ENCODE measurements at regions not wholly inside any gene's neighbourhood (a gene's known extent, or its start where the extent isn't known, plus 50 kb on each side); places are given as distances from the start of the nearest gene placed in this dataset.

DNA sequence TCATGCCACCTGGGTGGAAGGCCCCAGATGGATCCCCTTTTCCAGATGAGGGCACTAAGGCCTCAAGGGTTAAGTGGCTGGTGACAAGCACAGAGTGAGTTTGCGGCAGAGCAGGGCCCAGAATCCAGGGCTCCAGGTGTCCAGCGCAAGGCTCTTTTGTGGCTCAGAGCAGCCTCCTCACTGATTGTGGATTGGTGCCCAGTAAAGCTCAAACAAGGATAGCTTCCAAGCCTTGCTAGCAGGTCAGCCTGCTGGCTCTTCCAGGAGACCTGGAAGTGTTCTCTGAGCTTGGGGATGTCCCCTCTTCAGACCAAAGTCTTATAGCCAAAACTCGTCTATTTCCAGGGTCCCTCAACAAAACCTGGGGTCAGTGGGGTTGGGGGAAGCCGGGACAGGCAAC is 167.6 kb upstream of the SYT13 start:
- TF ChIP-seq POLR2A (IDR thresholded peaks at IDR 0.05; ENCODE audit: low read depth, low read length) (no peak), POLR2AphosphoS5 (IDR thresholded peaks at IDR 0.05; ENCODE audit: low read depth, low read length) (no peak), TAF1 (IDR thresholded peaks at IDR 0.05; ENCODE audit: low read depth, low read length) (no peak), SPI1 (IDR thresholded peaks at IDR 0.05; ENCODE audit: low read depth, low read length) (no peak)
